HEK293 (cell line): ENCODE measurements at regions not wholly inside any gene's neighbourhood (a gene's known extent, or its start where the extent isn't known, plus 50 kb on each side); places are given as distances from the start of the nearest gene placed in this dataset.

Experiments used
- CTCF ChIA-PET: fragments of 350-600 bp; formaldehyde crosslinking; extraction: SDS; loops from one replicate; lab custom pipeline; 2021; ENCODE audit warnings: antibody characterized with exemption; lab: Yijun Ruan, JAX
- POLR2A ChIA-PET: fragments of 300-600 bp; formaldehyde crosslinking; extraction: SDS; loops from one replicate; lab custom pipeline; 2020; ENCODE audit warnings: antibody characterized with exemption, inconsistent platforms; lab: Yijun Ruan, JAX
- H3K27ac ChIP-seq: fragments of 200-500 bp; sonication (Bioruptor generic); 2 replicates; pipeline ENCODE4 v1.5.1; 2014; ENCODE audit warnings: low read depth, low read length, control low read depth, inconsistent platforms; ENCODE audit errors: extremely low read depth
- H3K36me3 ChIP-seq, 2 experiments: fragments of 200-500 bp in 1 of 2; sonication (Bioruptor generic) in 1 of 2; 1 replicate in 1 of 2; 2 replicates in 1 of 2; pipeline ENCODE4 v1.5.1; 2014 to 2017; ENCODE audit warnings: inconsistent platforms in 2 of 2, low read length in 2 of 2; ENCODE audit not compliant: control insufficient read depth in 2 of 2, insufficient read depth in 1 of 2
- H3K4me1 ChIP-seq: fragments of 200-500 bp; sonication (Bioruptor generic); 2 replicates; pipeline ENCODE4 v1.5.1; 2014; ENCODE audit warnings: mild to moderate bottlenecking, low read length, inconsistent platforms; ENCODE audit not compliant: control insufficient read depth, insufficient read depth
- H3K4me3 ChIP-seq: 2 replicates; pipeline ENCODE4 v1.5.1; 2011; ENCODE audit warnings: low read depth, mild to moderate bottlenecking, control low read depth, low read length, moderate library complexity
- H3K9me3 ChIP-seq: fragments of 200-500 bp; sonication (Bioruptor generic); 2 replicates; pipeline ENCODE4 v1.5.1; 2014; ENCODE audit warnings: low read depth, low read length, inconsistent platforms; ENCODE audit not compliant: control insufficient read depth, insufficient read depth
- HOXA7 ChIP-seq: sonication (generic); formaldehyde crosslinking; IDR thresholded peaks from 2 replicates; pipeline ENCODE4 v1.8.1; 2022; ENCODE audit warnings: missing genetic modification reagents, borderline replicate concordance
- OSR2 ChIP-seq: fragments of 450-650 bp; formaldehyde crosslinking; IDR thresholded peaks from 2 replicates; pipeline ENCODE4 v1.5.1; 2016; ENCODE audit warnings: missing biosample characterization, missing genetic modification characterization
- PRDM6 ChIP-seq: fragments of 450-650 bp; formaldehyde crosslinking; IDR thresholded peaks from 2 replicates; pipeline ENCODE4 v1.5.1; 2017; ENCODE audit warnings: missing biosample characterization, missing genetic modification characterization
- TRIM28 ChIP-seq: IDR thresholded peaks from 2 replicates; pipeline ENCODE4 v1.6.1; 2011; ENCODE audit warnings: low read length, control low read depth, borderline replicate concordance
- ZBTB8A ChIP-seq: fragments of 450-650 bp; formaldehyde crosslinking; IDR thresholded peaks from 2 replicates; pipeline ENCODE4 v1.5.1; 2016; ENCODE audit warnings: missing biosample characterization, missing genetic modification characterization
- ZFHX2 ChIP-seq: fragments of 450-650 bp; formaldehyde crosslinking; conservative IDR thresholded peaks from 2 replicates; pipeline ENCODE4 v1.5.1; 2016; ENCODE audit warnings: missing biosample characterization, missing genetic modification characterization
- ZNF10 ChIP-seq: fragments of 450-650 bp; formaldehyde crosslinking; IDR thresholded peaks from 2 replicates; pipeline ENCODE4 v1.5.1; 2017; ENCODE audit warnings: missing biosample characterization, missing genetic modification characterization
- ZNF132 ChIP-seq: fragments of 450-650 bp; formaldehyde crosslinking; IDR thresholded peaks from 2 replicates; pipeline ENCODE4 v1.5.1; 2017; ENCODE audit warnings: missing biosample characterization, missing genetic modification characterization, borderline replicate concordance
- ZNF133 ChIP-seq: fragments of 450-650 bp; formaldehyde crosslinking; IDR thresholded peaks from 2 replicates; pipeline ENCODE4 v1.5.1; 2016; ENCODE audit warnings: missing biosample characterization, missing genetic modification characterization
- ZNF146 ChIP-seq: fragments of 450-650 bp; formaldehyde crosslinking; IDR thresholded peaks from 2 replicates; pipeline ENCODE4 v1.5.1; 2016; ENCODE audit warnings: missing biosample characterization, missing genetic modification characterization
- ZNF157 ChIP-seq: fragments of 450-650 bp; formaldehyde crosslinking; IDR thresholded peaks from 2 replicates; pipeline ENCODE4 v1.5.1; 2016; ENCODE audit warnings: missing biosample characterization, missing genetic modification characterization
- ZNF280C ChIP-seq: fragments of 450-650 bp; formaldehyde crosslinking; IDR thresholded peaks from 2 replicates; pipeline ENCODE4 v1.5.1; 2016; ENCODE audit warnings: missing biosample characterization, missing genetic modification characterization
- ZNF362 ChIP-seq: fragments of 450-650 bp; formaldehyde crosslinking; IDR thresholded peaks from 2 replicates; pipeline ENCODE4 v1.5.1; 2016; ENCODE audit warnings: missing biosample characterization, missing genetic modification characterization
- ZNF37A ChIP-seq: fragments of 450-650 bp; IDR thresholded peaks from 2 replicates; pipeline ENCODE4 v1.5.1; 2018; ENCODE audit warnings: missing biosample characterization, missing genetic modification characterization
- ZNF398 ChIP-seq: fragments of 450-650 bp; formaldehyde crosslinking; IDR thresholded peaks from 2 replicates; pipeline ENCODE4 v1.5.1; 2017; ENCODE audit warnings: missing biosample characterization, missing genetic modification characterization
- ZNF792 ChIP-seq: fragments of 450-650 bp; formaldehyde crosslinking; IDR thresholded peaks from 2 replicates; pipeline ENCODE4 v1.5.1; 2016; ENCODE audit warnings: missing biosample characterization, missing genetic modification characterization
- ZSCAN30 ChIP-seq: fragments of 450-650 bp; IDR thresholded peaks from 2 replicates; pipeline ENCODE4 v1.5.1; 2018; ENCODE audit warnings: missing biosample characterization, mild to moderate bottlenecking, missing genetic modification characterization, moderate library complexity
- TF ChIP-seq, protein P1 (sequence below): fragments of 450-650 bp; IDR thresholded peaks from 2 replicates; pipeline ENCODE4 v1.5.1; 2018; ENCODE audit warnings: missing biosample characterization, missing genetic modification characterization
- TF ChIP-seq, protein P2 (sequence below): fragments of 450-650 bp; formaldehyde crosslinking; IDR thresholded peaks from 2 replicates; pipeline ENCODE4 v1.5.1; 2016; ENCODE audit warnings: missing biosample characterization, missing genetic modification characterization

GRCh38 chr1:82405333-82405732 lies 604.6 kb downstream of the ADGRL2 start (continued):
- TF ChIP-seq PRDM6 (tag by site-specific recombination) (no peak), ZNF792 (tag by site-specific recombination) (no peak), ZNF362 (tag by site-specific recombination) (no peak), ZSCAN30 (no peak)
- TF ChIP-seq, protein P1, sequence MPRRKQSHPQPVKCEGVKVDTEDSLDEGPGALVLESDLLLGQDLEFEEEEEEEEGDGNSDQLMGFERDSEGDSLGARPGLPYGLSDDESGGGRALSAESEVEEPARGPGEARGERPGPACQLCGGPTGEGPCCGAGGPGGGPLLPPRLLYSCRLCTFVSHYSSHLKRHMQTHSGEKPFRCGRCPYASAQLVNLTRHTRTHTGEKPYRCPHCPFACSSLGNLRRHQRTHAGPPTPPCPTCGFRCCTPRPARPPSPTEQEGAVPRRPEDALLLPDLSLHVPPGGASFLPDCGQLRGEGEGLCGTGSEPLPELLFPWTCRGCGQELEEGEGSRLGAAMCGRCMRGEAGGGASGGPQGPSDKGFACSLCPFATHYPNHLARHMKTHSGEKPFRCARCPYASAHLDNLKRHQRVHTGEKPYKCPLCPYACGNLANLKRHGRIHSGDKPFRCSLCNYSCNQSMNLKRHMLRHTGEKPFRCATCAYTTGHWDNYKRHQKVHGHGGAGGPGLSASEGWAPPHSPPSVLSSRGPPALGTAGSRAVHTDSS (tag by site-specific recombination): no peak

DNA sequence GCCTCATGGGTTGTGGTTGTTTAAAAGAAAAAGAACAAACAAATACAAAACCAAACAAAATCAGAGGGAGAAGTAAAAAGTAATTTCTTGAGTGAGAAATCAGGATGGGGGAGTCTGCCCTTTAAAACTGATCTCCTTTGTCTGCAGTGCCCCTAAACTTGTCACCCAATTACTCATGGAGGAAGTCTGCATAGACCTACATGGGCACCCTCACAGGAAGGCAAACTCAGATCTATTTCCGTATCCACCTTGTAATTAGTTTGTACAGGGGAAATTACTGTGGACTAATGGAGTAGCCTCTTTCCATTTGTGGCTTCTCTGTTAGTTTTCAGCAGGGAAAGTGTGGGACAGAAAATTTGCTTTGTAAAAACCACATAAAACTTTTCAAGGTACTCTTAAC lies 600.4 kb downstream of the ADGRL2 start:
- no peaks in the 10 kb centered on the region for H3K4me1 ChIP-seq
- POLR2A ChIA-PET: no interaction called here
- no peak overlapping the region for H3K27ac ChIP-seq
- no peak overlapping the region for H3K4me3 ChIP-seq
- no peak for TF ChIP-seq ZNF37A (tag by site-specific recombination)
- TF ChIP-seq ZNF280C (tag by site-specific recombination): no peak
- CTCF ChIA-PET: no interaction called here
- H3K9me3 ChIP-seq: no peaks in the 10 kb centered on the region
- H3K36me3 ChIP-seq: no peaks in the 10 kb centered on the region

GRCh38 chr1:82400521-82400920 lies 599.8 kb downstream of the ADGRL2 start:
- TF ChIP-seq HOXA7 (CRISPR knock-in tag) (no peak), ZNF146 (tag by site-specific recombination) (no peak), ZFHX2 (no peak), OSR2 (tag by site-specific recombination) (no peak), ZNF132 (tag by site-specific recombination) (no peak), ZNF157 (no peak), ZNF10 (no peak), TRIM28 (no peak), ZNF398 (no peak), ZBTB8A (tag by site-specific recombination) (no peak), ZNF133 (no peak)
- TF ChIP-seq, protein P2, sequence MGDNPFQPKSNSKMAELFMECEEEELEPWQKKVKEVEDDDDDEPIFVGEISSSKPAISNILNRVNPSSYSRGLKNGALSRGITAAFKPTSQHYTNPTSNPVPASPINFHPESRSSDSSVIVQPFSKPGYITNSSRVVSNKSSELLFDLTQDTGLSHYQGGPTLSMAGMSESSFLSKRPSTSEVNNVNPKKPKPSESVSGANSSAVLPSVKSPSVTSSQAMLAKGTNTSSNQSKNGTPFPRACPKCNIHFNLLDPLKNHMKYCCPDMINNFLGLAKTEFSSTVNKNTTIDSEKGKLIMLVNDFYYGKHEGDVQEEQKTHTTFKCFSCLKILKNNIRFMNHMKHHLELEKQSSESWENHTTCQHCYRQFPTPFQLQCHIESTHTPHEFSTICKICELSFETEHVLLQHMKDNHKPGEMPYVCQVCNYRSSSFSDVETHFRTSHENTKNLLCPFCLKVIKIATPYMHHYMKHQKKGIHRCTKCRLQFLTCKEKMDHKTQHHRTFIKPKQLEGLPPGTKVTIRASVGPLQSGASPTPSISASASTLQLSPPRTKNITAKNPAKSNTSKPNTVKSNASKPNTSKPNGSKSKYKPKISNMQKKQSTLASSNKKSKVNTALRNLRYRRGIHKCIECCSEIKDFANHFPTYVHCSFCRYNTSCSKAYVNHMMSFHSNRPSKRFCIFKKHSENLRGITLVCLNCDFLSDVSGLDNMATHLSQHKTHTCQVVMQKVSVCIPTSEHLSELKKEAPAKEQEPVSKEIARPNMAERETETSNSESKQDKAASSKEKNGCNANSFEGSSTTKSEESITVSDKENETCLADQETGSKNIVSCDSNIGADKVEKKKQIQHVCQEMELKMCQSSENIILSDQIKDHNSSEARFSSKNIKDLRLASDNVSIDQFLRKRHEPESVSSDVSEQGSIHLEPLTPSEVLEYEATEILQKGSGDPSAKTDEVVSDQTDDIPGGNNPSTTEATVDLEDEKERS (tag by site-specific recombination): no peak
- no peak overlapping the region for H3K27ac ChIP-seq
- H3K9me3 ChIP-seq: no peaks in the 10 kb centered on the region
- ChIA-PET POLR2A (no interaction called here), CTCF (no interaction called here)
- H3K4me1 ChIP-seq: no peaks in the 10 kb centered on the region
- no peaks in the 10 kb centered on the region for H3K36me3 ChIP-seq
- H3K4me3 ChIP-seq: no peak overlapping the region
